GM18505 (cell line): ENCODE measurements at regions not wholly inside any gene's neighbourhood (a gene's known extent, or its start where the extent isn't known, plus 50 kb on each side); places are given as distances from the start of the nearest gene placed in this dataset.

Experiments
- ATAC-seq: cut with Tn5 transposase; IDR thresholded peaks from one replicate; pipeline ENCODE4 v1.9.1; 2021; ENCODE audit not compliant: unreplicated experiment
- POLR2A ChIP-seq: IDR thresholded peaks from 4 replicates; pipeline ENCODE4 v1.6.1; 2011; ENCODE audit warnings: borderline replicate concordance; ENCODE audit not compliant: insufficient read depth, insufficient read length; ENCODE audit errors: extremely low read depth

DNA sequence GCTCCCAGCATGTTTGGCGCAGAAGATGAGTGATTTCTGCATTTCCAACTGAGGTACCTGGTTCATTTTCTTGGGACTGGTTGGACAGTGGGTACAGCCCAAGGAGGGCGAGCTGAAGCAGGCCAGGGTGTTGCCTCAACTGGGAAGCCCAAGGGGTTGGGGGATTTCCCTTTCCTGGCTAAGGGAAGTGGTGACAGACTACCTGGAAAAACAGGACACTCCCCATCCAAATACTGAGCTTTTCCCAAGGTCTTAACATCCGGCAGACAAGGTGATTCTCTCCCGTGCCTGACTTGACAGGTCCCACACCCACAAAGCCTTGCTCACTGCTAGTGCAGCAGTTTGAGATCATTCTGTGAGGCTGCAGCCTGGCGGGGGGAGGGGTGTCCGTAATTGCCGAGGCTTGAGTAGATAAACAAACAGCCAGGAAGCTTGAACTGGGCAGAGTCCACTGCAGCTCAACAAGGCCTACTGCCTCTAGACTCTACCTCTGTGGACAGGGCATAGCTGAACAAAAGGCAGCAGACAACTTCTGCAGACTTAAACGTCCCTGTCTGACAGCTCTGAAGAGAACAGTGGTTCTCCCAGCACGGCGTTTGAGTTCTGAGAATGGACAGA lies 307.7 kb upstream of the ARSJ start:
- ATAC-seq: no peak
- no peak for TF ChIP-seq POLR2A

DNA sequence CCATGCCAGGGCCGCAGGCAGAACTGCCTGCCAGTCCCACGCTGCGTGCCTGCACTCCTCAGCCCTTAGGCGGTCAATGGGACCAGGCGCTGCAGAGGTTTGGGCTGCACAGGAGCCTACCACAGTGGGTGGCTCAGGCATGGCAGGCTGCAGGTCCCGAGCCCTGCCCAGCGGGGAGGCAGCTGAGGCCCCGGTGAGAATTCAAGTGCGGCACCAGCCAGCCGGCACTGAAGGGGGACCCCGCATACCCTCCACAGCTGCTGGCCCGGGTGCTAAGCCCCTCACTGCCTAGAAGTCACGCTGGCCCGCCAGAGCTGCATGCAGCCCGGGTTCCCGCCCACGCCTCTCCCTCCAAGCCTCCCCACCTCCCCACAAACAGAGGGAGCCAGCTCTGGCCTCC lies 302.5 kb upstream of the UGT8 start:
- TF ChIP-seq POLR2A: no peak
- no peak for ATAC-seq

- TF ChIP-seq POLR2A: no peak
- ATAC-seq: no peak
Observed at GRCh38 chr4:114302472-114302871, 296.1 kb upstream of the UGT8 start.

DNA sequence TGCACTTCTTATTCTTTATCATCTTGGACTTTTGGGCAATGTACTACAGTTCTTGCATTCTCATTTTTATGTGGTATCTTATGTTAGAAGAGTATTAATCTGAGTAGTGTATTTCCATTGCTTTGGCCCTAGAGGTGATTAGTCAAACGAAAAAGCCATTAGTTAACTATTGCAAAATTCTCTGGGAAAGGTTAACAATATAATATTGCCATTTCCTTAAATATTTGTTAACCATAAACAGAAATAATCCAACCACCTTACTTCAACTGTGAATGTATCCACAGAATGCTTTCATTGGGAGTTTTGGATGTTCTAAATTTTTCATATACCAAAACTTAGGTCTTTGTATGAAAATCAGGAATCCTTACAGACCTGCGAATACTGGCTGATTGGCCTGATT lies 294.6 kb upstream of the UGT8 start:
- TF ChIP-seq POLR2A: no peak
- ATAC-seq: no peak

DNA sequence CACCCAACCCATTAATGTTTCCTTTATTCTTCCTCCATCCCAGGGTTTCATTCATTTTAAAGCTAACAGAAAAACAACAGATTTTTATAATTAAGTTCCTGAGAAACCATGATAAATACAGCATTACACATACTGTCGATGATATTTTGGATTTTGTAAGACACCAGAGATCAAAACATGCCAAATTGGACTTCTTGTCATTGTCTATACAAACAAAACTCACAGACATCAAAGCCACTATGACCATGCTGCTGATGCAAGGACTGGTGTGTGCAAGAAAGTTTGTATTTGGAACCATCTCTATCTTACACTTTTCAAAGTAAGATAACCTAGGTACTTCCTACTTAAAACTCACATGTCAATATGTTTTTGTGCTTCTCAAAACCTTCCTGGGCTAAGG lies 294.0 kb upstream of the UGT8 start:
- no peak for ATAC-seq
- no peak for TF ChIP-seq POLR2A

DNA sequence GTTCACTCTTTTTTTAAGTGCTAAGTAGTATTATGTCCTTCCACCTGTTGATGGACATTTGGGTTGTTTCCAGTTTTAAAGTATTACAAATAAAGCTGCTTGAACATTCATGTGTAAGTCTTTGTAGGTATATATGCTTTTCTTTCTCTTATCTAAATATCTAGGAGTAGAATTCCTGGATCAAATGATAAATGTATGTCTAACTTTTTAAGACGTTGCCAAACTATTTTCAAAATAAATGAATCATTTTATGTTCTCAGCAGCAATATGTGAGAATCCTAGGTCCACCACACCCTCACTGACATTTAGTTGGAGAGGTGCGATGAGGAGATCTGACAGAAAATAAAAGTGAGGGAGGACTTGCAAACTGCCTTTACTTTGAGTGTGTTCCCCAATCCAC lies 291.7 kb upstream of the UGT8 start:
- no peak for TF ChIP-seq POLR2A
- ATAC-seq: no peak

GRCh38 chr4:114310296-114310925 lies 288.2 kb upstream of the UGT8 start:
- ATAC-seq: no peak
- no peak for TF ChIP-seq POLR2A

GRCh38 chr4:114311787-114312186 lies 286.8 kb upstream of the UGT8 start:
- TF ChIP-seq POLR2A: no peak
- ATAC-seq: no peak

GRCh38 chr4:114312338-114312737 lies 286.3 kb upstream of the UGT8 start:
- TF ChIP-seq POLR2A: no peak
- no peak for ATAC-seq

GRCh38 chr4:114316789-114317188 lies 281.8 kb upstream of the UGT8 start:
- ATAC-seq: no peak

DNA sequence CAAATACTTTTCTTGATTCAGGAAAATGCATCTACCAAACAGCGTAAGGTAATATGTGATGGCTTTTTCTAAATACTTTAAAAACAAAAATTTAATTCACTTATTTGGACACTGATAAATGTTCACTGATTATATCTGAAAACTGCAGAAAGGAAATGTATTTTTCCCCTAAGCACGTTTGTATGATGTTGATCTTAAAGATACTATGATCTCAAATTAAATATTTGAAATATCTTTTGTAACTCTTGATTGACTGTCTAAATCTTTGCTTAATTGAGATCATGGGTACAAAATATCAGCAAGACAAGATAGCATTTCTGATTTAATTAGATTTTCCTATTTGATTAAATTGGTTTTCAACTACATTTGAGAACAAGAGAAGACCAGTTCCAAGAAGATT lies 281.0 kb upstream of the UGT8 start:
- no peak for ATAC-seq
- no peak for TF ChIP-seq POLR2A

More at GRCh38 chr4:114316789-114317188, 281.8 kb upstream of the UGT8 start:
- TF ChIP-seq POLR2A: no peak

DNA sequence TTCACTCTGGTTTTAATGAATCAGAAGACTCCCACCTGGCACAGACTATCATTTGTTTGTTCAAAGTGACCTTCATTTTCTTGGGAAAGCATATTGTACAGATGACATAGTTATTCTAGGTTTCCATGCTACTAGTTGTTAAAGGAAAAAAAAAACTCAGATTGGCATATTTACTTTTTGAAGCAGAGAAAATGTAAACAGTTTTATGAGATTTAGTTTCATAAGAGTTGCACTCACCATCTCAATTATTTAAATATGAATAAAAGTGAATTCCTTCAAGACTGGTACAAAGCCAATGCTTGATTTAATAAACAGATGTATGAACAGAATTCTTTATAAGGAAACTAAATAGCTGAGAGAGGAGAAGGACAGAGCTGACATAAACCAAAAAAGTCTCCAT lies 280.3 kb upstream of the UGT8 start:
- TF ChIP-seq POLR2A: no peak
- ATAC-seq: no peak

GRCh38 chr4:114320126-114320525 lies 278.5 kb upstream of the UGT8 start:
- ATAC-seq: no peak
- no peak for TF ChIP-seq POLR2A

DNA sequence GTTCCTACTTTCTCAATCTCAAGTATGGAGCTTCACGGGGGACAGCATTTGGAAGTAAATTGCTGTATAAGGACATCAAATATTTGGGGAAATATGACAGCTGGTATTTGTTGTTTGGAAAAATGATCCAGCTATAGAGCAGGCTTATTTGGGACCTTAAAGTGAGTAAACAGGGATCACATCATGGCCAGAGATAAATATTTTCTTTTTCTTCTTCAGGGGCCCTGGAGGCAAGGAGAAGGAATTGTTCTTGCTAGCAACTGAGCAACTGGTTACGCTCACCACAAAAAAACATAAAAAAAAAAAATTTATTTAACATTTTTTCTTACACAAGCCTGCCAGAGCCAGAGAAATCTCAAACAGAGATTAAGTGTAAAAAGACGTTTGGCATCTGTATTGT lies 277.2 kb upstream of the UGT8 start:
- ATAC-seq: no peak
- no peak for TF ChIP-seq POLR2A
